Hematopoietic multipotent progenitor cell treated with erythropoietin and hydrocortisone succinate and interleukin-3 and kit ligand, for 6 days (in vitro differentiated cells): ENCODE measurements at regions not wholly inside any gene's neighbourhood (a gene's known extent, or its start where the extent isn't known, plus 50 kb on each side); places are given as distances from the start of the nearest gene placed in this dataset.
A peak's percentile ranks its signal among the peaks of the same experiment; 100 is the strongest.

Source experiments
- DNase-seq: peaks from one replicate; pipeline ENCODE4 v3.0.0-alpha.2; 2015

- DNase-seq: no peak
These were observed 195.2 kb upstream of the C1QTNF7 start for GRCh38 chr4:15232366-15233263.

GRCh38 chr4:15233264-15233597 is 194.6 kb upstream of the C1QTNF7 start:
- no peak for DNase-seq

- DNase-seq: no peak
These were observed 194.2 kb upstream of the C1QTNF7 start for GRCh38 chr4:15233626-15234025.

- no peak for DNase-seq
These were observed 193.5 kb upstream of the C1QTNF7 start for GRCh38 chr4:15234116-15234855.

- no peak for DNase-seq
These were observed 193.0 kb upstream of the C1QTNF7 start for GRCh38 chr4:15234856-15235126.

- DNase-seq: no peak
These were observed 192.7 kb upstream of the C1QTNF7 start for GRCh38 chr4:15235135-15235534.

- no peak for DNase-seq
These were observed 190.1 kb upstream of the C1QTNF7 start for GRCh38 chr4:15237648-15238230.

GRCh38 chr4:15238720-15239119 is 189.1 kb upstream of the C1QTNF7 start:
- DNase-seq: peak; percentile 67

GRCh38 chr4:15239866-15240265 is 188.0 kb upstream of the C1QTNF7 start:
- DNase-seq: no peak

- no peak for DNase-seq
These were observed 187.1 kb upstream of the C1QTNF7 start for GRCh38 chr4:15240764-15241163.

GRCh38 chr4:15242021-15242420 is 185.8 kb upstream of the C1QTNF7 start:
- no peak for DNase-seq

- DNase-seq: no peak
These were observed 183.5 kb upstream of the C1QTNF7 start for GRCh38 chr4:15244354-15244753.

GRCh38 chr4:15245006-15245530 is 182.8 kb upstream of the C1QTNF7 start:
- no peak for DNase-seq

GRCh38 chr4:15250021-15250441 is 177.8 kb upstream of the C1QTNF7 start:
- no peak for DNase-seq

- DNase-seq: no peak
These were observed 174.5 kb upstream of the C1QTNF7 start for GRCh38 chr4:15253349-15253748.

GRCh38 chr4:15254236-15254880 is 173.5 kb upstream of the C1QTNF7 start:
- no peak for DNase-seq

GRCh38 chr4:15255537-15255936 is 172.3 kb upstream of the C1QTNF7 start:
- no peak for DNase-seq

GRCh38 chr4:15260758-15261157 is 167.1 kb upstream of the C1QTNF7 start:
- DNase-seq: no peak

- DNase-seq: no peak
These were observed 165.4 kb upstream of the C1QTNF7 start for GRCh38 chr4:15262396-15262795.

GRCh38 chr4:15270201-15270600 is 157.6 kb upstream of the C1QTNF7 start:
- no peak for DNase-seq

GRCh38 chr4:15286041-15286440 is 141.8 kb upstream of the C1QTNF7 start:
- no peak for DNase-seq

GRCh38 chr4:15291122-15291521 is 136.7 kb upstream of the C1QTNF7 start:
- no peak for DNase-seq

GRCh38 chr4:15293711-15294110 is 134.1 kb upstream of the C1QTNF7 start:
- DNase-seq: peak; percentile 48
